BE2C (cell line): ENCODE measurements at regions not wholly inside any gene's neighbourhood (a gene's known extent, or its start where the extent isn't known, plus 50 kb on each side); places are given as distances from the start of the nearest gene placed in this dataset.

Experiments
- DNase-seq: peaks from one replicate; pipeline ENCODE4 v3.0.0-alpha.2; 2020
- H3K27me3 ChIP-seq: fragments of 250-450 bp; sonication (Bioruptor Pico); 2 replicates; pipeline ENCODE4 v1.5.1; 2020; ENCODE audit warnings: mild to moderate bottlenecking
- H3K36me3 ChIP-seq: fragments of 250-450 bp; sonication (Bioruptor Pico); 2 replicates; pipeline ENCODE4 v1.5.1; 2020; ENCODE audit warnings: mild to moderate bottlenecking
- H3K4me1 ChIP-seq: fragments of 250-450 bp; sonication (Bioruptor Pico); 2 replicates; pipeline ENCODE4 v1.5.1; 2020
- H3K4me3 ChIP-seq: 2 replicates; pipeline ENCODE4 v1.5.1; 2011; ENCODE audit warnings: low read depth, low read length
- H3K9me3 ChIP-seq: fragments of 250-450 bp; sonication (Bioruptor Pico); 2 replicates; pipeline ENCODE4 v1.5.1; 2020
- TF ChIP-seq, protein P1 (sequence below): IDR thresholded peaks from 2 replicates; pipeline ENCODE4 v1.5.1; 2012; ENCODE audit warnings: mild to moderate bottlenecking, low read depth, low read length

- TF ChIP-seq, protein P1, sequence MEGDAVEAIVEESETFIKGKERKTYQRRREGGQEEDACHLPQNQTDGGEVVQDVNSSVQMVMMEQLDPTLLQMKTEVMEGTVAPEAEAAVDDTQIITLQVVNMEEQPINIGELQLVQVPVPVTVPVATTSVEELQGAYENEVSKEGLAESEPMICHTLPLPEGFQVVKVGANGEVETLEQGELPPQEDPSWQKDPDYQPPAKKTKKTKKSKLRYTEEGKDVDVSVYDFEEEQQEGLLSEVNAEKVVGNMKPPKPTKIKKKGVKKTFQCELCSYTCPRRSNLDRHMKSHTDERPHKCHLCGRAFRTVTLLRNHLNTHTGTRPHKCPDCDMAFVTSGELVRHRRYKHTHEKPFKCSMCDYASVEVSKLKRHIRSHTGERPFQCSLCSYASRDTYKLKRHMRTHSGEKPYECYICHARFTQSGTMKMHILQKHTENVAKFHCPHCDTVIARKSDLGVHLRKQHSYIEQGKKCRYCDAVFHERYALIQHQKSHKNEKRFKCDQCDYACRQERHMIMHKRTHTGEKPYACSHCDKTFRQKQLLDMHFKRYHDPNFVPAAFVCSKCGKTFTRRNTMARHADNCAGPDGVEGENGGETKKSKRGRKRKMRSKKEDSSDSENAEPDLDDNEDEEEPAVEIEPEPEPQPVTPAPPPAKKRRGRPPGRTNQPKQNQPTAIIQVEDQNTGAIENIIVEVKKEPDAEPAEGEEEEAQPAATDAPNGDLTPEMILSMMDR = no peak
- H3K4me1 ChIP-seq = no peaks in the 10 kb centered on the region
- H3K4me3 ChIP-seq = no peak overlapping the region
- DNase-seq = no peak
- H3K36me3 ChIP-seq = no peaks in the 10 kb centered on the region
- H3K27me3 ChIP-seq = no peaks in the 10 kb centered on the region
- H3K9me3 ChIP-seq = no peaks in the 10 kb centered on the region
These were observed 395.0 kb downstream of the EFNB2 start for GRCh38 chr13:106140476-106140875.

DNA sequence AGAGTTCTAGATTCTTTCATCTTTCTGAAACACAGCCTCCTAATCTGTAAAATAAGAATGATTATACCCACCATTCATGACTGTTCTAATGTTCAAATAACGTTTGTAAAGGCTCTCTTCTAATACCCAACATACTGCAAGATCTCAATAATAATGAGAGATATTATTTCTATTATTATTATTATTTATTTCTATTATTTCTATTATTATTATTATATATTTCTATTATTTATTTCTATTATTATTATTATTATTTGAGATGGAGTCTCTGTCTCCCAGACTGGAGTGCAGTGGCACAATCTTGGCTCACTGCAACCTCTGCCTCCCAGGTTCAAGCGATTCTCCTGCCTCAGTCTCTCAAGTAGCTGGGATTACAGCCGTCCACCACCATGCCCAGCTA is 395.5 kb downstream of the EFNB2 start:
- no peak for DNase-seq
- H3K9me3 ChIP-seq = no peaks in the 10 kb centered on the region
- no peaks in the 10 kb centered on the region for H3K27me3 ChIP-seq
- H3K36me3 ChIP-seq = no peaks in the 10 kb centered on the region
- H3K4me3 ChIP-seq = no peak overlapping the region
- TF ChIP-seq, protein P1 = no peak
- no peaks in the 10 kb centered on the region for H3K4me1 ChIP-seq

DNA sequence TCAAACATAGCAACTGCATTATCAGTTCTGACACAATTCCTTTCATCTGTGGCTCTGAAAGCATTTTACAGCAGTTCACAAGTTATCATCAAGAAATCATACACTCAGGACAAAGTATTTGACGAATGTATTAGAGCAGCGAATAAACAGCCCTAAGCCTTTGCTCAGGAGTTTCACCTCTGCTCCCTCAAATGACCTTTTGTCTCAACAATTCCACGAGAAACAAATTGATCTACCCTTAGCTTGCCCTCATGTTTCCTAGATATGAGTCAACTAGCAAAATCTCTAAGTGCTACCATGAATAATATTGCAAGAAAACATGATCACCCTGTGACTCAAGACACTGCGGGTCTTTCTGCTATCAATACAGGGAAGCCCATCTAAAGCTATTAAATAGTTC is 396.1 kb downstream of the EFNB2 start:
- H3K36me3 ChIP-seq = no peaks in the 10 kb centered on the region
- H3K4me3 ChIP-seq = no peak overlapping the region
- TF ChIP-seq, protein P1 = no peak
- DNase-seq = no peak
- no peaks in the 10 kb centered on the region for H3K4me1 ChIP-seq
- H3K9me3 ChIP-seq = no peaks in the 10 kb centered on the region
- no peaks in the 10 kb centered on the region for H3K27me3 ChIP-seq

- no peaks in the 10 kb centered on the region for H3K9me3 ChIP-seq
- H3K27me3 ChIP-seq = no peaks in the 10 kb centered on the region
- TF ChIP-seq, protein P1 = no peak
- no peak overlapping the region for H3K4me3 ChIP-seq
- H3K36me3 ChIP-seq = no peaks in the 10 kb centered on the region
- no peaks in the 10 kb centered on the region for H3K4me1 ChIP-seq
- no peak for DNase-seq
These were observed 396.8 kb downstream of the EFNB2 start for GRCh38 chr13:106138620-106139019.

DNA sequence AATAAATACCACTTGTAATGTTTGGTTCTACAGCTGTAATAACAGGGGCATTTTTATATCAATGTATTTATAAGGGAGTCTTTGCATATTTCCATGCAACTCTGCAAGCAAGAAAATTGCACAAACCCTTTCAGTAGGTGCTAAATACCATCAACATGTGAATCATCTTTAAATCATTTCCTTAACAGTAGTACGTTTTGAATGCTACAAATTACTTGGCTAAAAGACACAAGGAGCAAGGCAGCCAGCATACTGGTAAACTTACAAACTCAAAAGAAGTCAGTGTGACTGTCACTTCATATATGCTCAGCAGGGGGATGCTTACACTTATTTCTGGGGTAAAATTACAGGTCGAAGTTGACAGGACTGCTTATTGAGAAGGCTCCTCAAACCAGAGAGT is 402.4 kb downstream of the EFNB2 start:
- TF ChIP-seq, protein P1 = no peak
- Histone ChIP-seq H3K9me3 (no peaks in the 10 kb centered on the region), H3K4me1 (no peaks in the 10 kb centered on the region), H3K27me3 (no peaks in the 10 kb centered on the region), H3K36me3 (no peaks in the 10 kb centered on the region), H3K4me3 (no peak overlapping the region)
- no peak for DNase-seq

GRCh38 chr13:106132216-106132615 is 403.2 kb downstream of the EFNB2 start:
- TF ChIP-seq, protein P1 = no peak
- no peak overlapping the region for H3K4me3 ChIP-seq
- DNase-seq = no peak

More at GRCh38 chr13:106132216-106132615, 403.2 kb downstream of the EFNB2 start:
- H3K9me3 ChIP-seq = no peaks in the 10 kb centered on the region
- H3K27me3 ChIP-seq = no peaks in the 10 kb centered on the region
- H3K4me1 ChIP-seq = no peaks in the 10 kb centered on the region
- H3K36me3 ChIP-seq = no peaks in the 10 kb centered on the region
